SW480 (cell line): ENCODE measurements at regions not wholly inside any gene's neighbourhood (a gene's known extent, or its start where the extent isn't known, plus 50 kb on each side); places are given as distances from the start of the nearest gene placed in this dataset.
"Not testable (repeated sequence)": the region's sequence is repeated elsewhere in the genome, so short reads cannot be mapped to it uniquely, and the experiment has no call there.

Source experiments
- DNase-seq: peaks from one replicate; pipeline ENCODE4 v3.0.0-alpha.2; 2016; ENCODE audit warnings: low spot score

- no peak for DNase-seq
Measured at GRCh38 chr1:112855152-112855828, 100.7 kb downstream of the SLC16A1 start.

GRCh38 chr1:112854368-112854984, 101.5 kb downstream of the SLC16A1 start:
- not testable (repeated sequence) for DNase-seq

GRCh38 chr1:112853915-112854314, 102.1 kb downstream of the SLC16A1 start:
- DNase-seq = not testable (repeated sequence)

GRCh38 chr1:112852934-112853333, 103.1 kb downstream of the SLC16A1 start:
- no peak for DNase-seq

- no peak for DNase-seq
Measured at GRCh38 chr1:112852276-112852675, 103.7 kb downstream of the SLC16A1 start.

- peak; percentile 62 for DNase-seq
Measured at GRCh38 chr1:112850034-112850757, 105.8 kb downstream of the SLC16A1 start.

GRCh38 chr1:112849425-112850033, 106.5 kb downstream of the SLC16A1 start:
- DNase-seq = peak; percentile 63

GRCh38 chr1:112841825-112842224, 114.2 kb downstream of the SLC16A1 start:
- DNase-seq = no peak

- peak; percentile 27 for DNase-seq
Measured at GRCh38 chr1:112840631-112841624, 115.1 kb downstream of the SLC16A1 start.

GRCh38 chr1:112836642-112837041, 119.4 kb downstream of the SLC16A1 start:
- DNase-seq = no peak

GRCh38 chr1:112833806-112834205, 118.7 kb upstream of the PPM1J start:
- peak; percentile 26 for DNase-seq

- not testable (repeated sequence) for DNase-seq
Measured at GRCh38 chr1:112832259-112832658, 117.1 kb upstream of the PPM1J start.

GRCh38 chr1:112829691-112830090, 114.6 kb upstream of the PPM1J start:
- not testable (repeated sequence) for DNase-seq

GRCh38 chr1:112828716-112829115, 113.6 kb upstream of the PPM1J start:
- DNase-seq = no peak

- DNase-seq = not testable (repeated sequence)
Measured at GRCh38 chr1:112827391-112827790, 112.3 kb upstream of the PPM1J start.

GRCh38 chr1:112826217-112826944, 111.2 kb upstream of the PPM1J start:
- DNase-seq = no peak

- DNase-seq = not testable (repeated sequence)
Measured at GRCh38 chr1:112825563-112826216, 110.6 kb upstream of the PPM1J start.

GRCh38 chr1:112825075-112825474, 109.9 kb upstream of the PPM1J start:
- DNase-seq = peak; percentile 89

GRCh38 chr1:112821307-112822063, 106.4 kb upstream of the PPM1J start:
- DNase-seq = not testable (repeated sequence)
